ENCODE measurements at regions not wholly inside any gene's neighbourhood (a gene's known extent, or its start where the extent isn't known, plus 50 kb on each side); places are given as distances from the start of the nearest gene placed in this dataset.

DNA sequence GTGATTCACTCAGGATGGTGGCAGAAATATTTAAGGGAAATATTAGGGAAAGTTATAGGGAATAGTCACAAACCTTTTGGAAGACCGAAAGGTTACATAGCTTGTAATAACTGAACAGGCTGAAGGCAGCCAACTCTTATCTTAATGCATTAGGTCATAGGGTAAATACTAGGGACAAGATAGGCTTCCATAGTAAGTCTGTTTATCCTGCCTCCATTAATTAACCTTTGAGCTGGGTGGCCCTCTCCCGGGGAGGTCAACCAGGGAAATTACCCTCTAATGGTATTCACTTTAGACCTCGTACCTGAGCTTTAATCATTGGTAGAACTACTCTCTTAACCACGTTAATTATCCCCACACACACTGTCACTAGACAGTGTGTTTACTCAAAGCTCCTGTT, 981.8 kb downstream of the SLC16A7 start:
- TF ChIP-seq, protein P1, sequence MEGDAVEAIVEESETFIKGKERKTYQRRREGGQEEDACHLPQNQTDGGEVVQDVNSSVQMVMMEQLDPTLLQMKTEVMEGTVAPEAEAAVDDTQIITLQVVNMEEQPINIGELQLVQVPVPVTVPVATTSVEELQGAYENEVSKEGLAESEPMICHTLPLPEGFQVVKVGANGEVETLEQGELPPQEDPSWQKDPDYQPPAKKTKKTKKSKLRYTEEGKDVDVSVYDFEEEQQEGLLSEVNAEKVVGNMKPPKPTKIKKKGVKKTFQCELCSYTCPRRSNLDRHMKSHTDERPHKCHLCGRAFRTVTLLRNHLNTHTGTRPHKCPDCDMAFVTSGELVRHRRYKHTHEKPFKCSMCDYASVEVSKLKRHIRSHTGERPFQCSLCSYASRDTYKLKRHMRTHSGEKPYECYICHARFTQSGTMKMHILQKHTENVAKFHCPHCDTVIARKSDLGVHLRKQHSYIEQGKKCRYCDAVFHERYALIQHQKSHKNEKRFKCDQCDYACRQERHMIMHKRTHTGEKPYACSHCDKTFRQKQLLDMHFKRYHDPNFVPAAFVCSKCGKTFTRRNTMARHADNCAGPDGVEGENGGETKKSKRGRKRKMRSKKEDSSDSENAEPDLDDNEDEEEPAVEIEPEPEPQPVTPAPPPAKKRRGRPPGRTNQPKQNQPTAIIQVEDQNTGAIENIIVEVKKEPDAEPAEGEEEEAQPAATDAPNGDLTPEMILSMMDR (IDR thresholded peaks at IDR 0.05) = no peak
- TF ChIP-seq ELF4 (CRISPR knock-in tag; IDR thresholded peaks at IDR 0.05; ENCODE audit: low read depth) (no peak), ETV6 (CRISPR knock-in tag; IDR thresholded peaks at IDR 0.05) (no peak), TP53 (CRISPR knock-in tag; IDR thresholded peaks at IDR 0.05) (no peak), FOXJ3 (CRISPR knock-in tag; IDR thresholded peaks at IDR 0.05; ENCODE audit: borderline replicate concordance) (no peak), TCF7 (CRISPR knock-in tag; IDR thresholded peaks at IDR 0.05; ENCODE audit: low read depth) (no peak), ZNF263 (CRISPR knock-in tag; IDR thresholded peaks at IDR 0.05; ENCODE audit: low read depth) (no peak), NR1H2 (CRISPR knock-in tag; IDR thresholded peaks at IDR 0.05) (no peak), NR2C2 (CRISPR knock-in tag; IDR thresholded peaks at IDR 0.05) (no peak), CREB1 (CRISPR knock-in tag; IDR thresholded peaks at IDR 0.05) (no peak), GRHL2 (CRISPR knock-in tag; IDR thresholded peaks at IDR 0.05; ENCODE audit: insufficient replicate concordance, severe bottlenecking) (no peak)
- TF ChIP-seq, protein P2, sequence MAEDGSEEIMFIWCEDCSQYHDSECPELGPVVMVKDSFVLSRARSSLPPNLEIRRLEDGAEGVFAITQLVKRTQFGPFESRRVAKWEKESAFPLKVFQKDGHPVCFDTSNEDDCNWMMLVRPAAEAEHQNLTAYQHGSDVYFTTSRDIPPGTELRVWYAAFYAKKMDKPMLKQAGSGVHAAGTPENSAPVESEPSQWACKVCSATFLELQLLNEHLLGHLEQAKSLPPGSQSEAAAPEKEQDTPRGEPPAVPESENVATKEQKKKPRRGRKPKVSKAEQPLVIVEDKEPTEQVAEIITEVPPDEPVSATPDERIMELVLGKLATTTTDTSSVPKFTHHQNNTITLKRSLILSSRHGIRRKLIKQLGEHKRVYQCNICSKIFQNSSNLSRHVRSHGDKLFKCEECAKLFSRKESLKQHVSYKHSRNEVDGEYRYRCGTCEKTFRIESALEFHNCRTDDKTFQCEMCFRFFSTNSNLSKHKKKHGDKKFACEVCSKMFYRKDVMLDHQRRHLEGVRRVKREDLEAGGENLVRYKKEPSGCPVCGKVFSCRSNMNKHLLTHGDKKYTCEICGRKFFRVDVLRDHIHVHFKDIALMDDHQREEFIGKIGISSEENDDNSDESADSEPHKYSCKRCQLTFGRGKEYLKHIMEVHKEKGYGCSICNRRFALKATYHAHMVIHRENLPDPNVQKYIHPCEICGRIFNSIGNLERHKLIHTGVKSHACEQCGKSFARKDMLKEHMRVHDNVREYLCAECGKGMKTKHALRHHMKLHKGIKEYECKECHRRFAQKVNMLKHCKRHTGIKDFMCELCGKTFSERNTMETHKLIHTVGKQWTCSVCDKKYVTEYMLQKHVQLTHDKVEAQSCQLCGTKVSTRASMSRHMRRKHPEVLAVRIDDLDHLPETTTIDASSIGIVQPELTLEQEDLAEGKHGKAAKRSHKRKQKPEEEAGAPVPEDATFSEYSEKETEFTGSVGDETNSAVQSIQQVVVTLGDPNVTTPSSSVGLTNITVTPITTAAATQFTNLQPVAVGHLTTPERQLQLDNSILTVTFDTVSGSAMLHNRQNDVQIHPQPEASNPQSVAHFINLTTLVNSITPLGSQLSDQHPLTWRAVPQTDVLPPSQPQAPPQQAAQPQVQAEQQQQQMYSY (CRISPR knock-in tag; IDR thresholded peaks at IDR 0.05) = no peak
- TF ChIP-seq, protein P3, sequence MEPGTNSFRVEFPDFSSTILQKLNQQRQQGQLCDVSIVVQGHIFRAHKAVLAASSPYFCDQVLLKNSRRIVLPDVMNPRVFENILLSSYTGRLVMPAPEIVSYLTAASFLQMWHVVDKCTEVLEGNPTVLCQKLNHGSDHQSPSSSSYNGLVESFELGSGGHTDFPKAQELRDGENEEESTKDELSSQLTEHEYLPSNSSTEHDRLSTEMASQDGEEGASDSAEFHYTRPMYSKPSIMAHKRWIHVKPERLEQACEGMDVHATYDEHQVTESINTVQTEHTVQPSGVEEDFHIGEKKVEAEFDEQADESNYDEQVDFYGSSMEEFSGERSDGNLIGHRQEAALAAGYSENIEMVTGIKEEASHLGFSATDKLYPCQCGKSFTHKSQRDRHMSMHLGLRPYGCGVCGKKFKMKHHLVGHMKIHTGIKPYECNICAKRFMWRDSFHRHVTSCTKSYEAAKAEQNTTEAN (CRISPR knock-in tag; IDR thresholded peaks at IDR 0.05) = no peak
